ENCODE measurements at regions not wholly inside any gene's neighbourhood (a gene's known extent, or its start where the extent isn't known, plus 50 kb on each side); places are given as distances from the start of the nearest gene placed in this dataset.

DNA sequence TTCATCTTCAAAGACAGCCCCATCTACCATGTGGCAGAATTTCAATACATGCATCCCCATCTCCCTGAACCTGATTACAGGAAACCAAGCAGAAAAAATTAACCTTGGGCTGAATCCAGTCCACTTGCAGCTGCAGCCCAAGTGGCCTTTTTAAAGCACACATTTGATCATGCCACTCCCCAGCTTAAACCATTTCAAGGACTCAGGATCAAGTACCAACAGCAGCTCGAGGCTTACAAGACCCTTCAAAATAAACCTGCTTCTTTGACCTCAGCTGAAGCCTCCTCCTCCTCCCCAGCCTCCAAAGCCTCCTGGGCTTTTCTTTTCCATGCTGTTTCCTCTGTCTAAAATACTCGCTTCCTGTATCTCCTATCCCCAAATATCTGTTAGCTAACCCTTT lies 50.7 kb upstream of the KIT start:
- Histone ChIP-seq H3K27ac (no peak overlapping the region), H3K27me3 (no peaks in the 10 kb centered on the region), H3K36me3 (no peaks in the 10 kb centered on the region), H3K9me3 (peaks cover 0 to 17% (median 0%) of the 10 kb centered on the region in 3 donors), H3K4me3 (no peak overlapping the region), H3K4me1 (no peaks in the 10 kb centered on the region)
- 66 to 90% methylated on average over 2 of the region's 2 CpGs for WGBS, 2 donors (ENCODE audit: low coverage in 1 of 2)
- TF ChIP-seq CTCF (IDR thresholded peaks at IDR 0.05) (no peak), POLR2AphosphoS5 (IDR thresholded peaks at IDR 0.05) (no peak), POLR2A (IDR thresholded peaks at IDR 0.05) (no peak), EP300 (IDR thresholded peaks at IDR 0.05) (no peak)
- ATAC-seq, result no peak

DNA sequence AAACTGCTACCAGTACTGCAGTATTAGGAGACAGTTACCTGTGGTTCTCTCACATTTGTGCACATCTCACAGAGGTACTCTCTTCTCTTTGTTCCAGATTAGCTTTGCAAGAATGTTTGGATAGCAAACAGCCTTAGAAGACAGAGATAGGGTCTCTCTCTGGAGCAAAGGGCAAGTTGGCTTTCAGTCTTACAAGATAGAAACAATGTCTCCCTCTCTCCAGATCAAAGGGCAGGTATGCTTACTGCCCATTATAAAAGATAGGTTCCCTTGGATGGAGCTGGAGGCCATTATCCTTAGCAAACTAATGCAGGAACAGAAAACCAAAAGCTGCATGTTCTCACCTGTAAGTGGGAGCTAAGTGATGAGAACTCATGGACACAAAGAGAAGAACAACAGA lies 50.2 kb upstream of the KIT start:
- Histone ChIP-seq H3K4me3 (no peak overlapping the region), H3K9me3 (peaks cover 0 to 17% (median 0%) of the 10 kb centered on the region in 3 donors), H3K4me1 (no peaks in the 10 kb centered on the region), H3K27ac (no peak overlapping the region), H3K27me3 (no peaks in the 10 kb centered on the region), H3K36me3 (no peaks in the 10 kb centered on the region)
- no peak for TF ChIP-seq CTCF (IDR thresholded peaks at IDR 0.05)
- no peak for TF ChIP-seq POLR2A (IDR thresholded peaks at IDR 0.05)
- no peak for TF ChIP-seq POLR2AphosphoS5 (IDR thresholded peaks at IDR 0.05)
- TF ChIP-seq EP300 (IDR thresholded peaks at IDR 0.05), result no peak
- ATAC-seq, result no peak
